ACC112 (cell line): ENCODE measurements at regions not wholly inside any gene's neighbourhood (a gene's known extent, or its start where the extent isn't known, plus 50 kb on each side); places are given as distances from the start of the nearest gene placed in this dataset.
A peak's percentile ranks its signal among the peaks of the same experiment; 100 is the strongest.

ENCODE experiments used
- H2AFZ ChIP-seq: fragments of 200-600 bp; sonication (generic); one replicate; pipeline ENCODE4 v1.6.0; 2017; ENCODE audit warnings: antibody characterized with exemption, low read length; ENCODE audit not compliant: unreplicated experiment
- H3K27ac ChIP-seq: fragments of 200-600 bp; sonication (generic); 2 replicates; pipeline ENCODE4 v1.5.1; 2014; ENCODE audit warnings: low read depth, mild to moderate bottlenecking, antibody characterized with exemption, low read length, moderate library complexity
- H3K27me3 ChIP-seq: fragments of 200-600 bp; sonication (generic); 2 replicates; pipeline ENCODE4 v1.6.1; 2014; ENCODE audit warnings: mild to moderate bottlenecking, antibody characterized with exemption, low read length, moderate library complexity, mixed read lengths; ENCODE audit not compliant: insufficient read depth
- H3K36me3 ChIP-seq: fragments of 200-600 bp; sonication (generic); 2 replicates; pipeline ENCODE4 v1.6.1; 2016; ENCODE audit warnings: mild to moderate bottlenecking, antibody characterized with exemption, low read length, moderate library complexity, mixed read lengths; ENCODE audit not compliant: insufficient read depth
- H3K4me1 ChIP-seq: fragments of 200-600 bp; sonication (generic); one replicate; pipeline ENCODE4 v1.6.1; 2016; ENCODE audit warnings: low read length, mixed read lengths; ENCODE audit not compliant: insufficient read depth, unreplicated experiment, control insufficient read depth
- H3K4me3 ChIP-seq: fragments of 200-600 bp; sonication (generic); 2 replicates; pipeline ENCODE4 v1.5.1; 2014; ENCODE audit warnings: mild to moderate bottlenecking, low read depth, low read length
- H3K79me2 ChIP-seq: fragments of 200-600 bp; sonication (generic); one replicate; pipeline ENCODE4 v1.6.0; 2016; ENCODE audit warnings: low read length; ENCODE audit not compliant: control insufficient read depth, unreplicated experiment, insufficient read depth

- no peaks in the 10 kb centered on the region for H3K27me3 ChIP-seq
- H3K79me2 ChIP-seq: no peaks in the 10 kb centered on the region
- H2AFZ ChIP-seq: peak overlapping the region; percentile 71
- no peak overlapping the region for H3K27ac ChIP-seq
- H3K4me3 ChIP-seq: peak overlapping the region; percentile 0; the same call in 1 of the 2 replicates
- H3K4me1 ChIP-seq: peaks cover 12% of the 10 kb centered on the region
- H3K36me3 ChIP-seq: no peaks in the 10 kb centered on the region
These were observed 739.2 kb upstream of the NR2F2 start for GRCh38 chr15:95591270-95591669.

GRCh38 chr15:95591886-95592285 is 738.6 kb upstream of the NR2F2 start:
- peak overlapping the region; percentile 71 for H2AFZ ChIP-seq
- no peak overlapping the region for H3K27ac ChIP-seq
- H3K27me3 ChIP-seq: no peaks in the 10 kb centered on the region
- peaks cover 12% of the 10 kb centered on the region for H3K4me1 ChIP-seq
- no peaks in the 10 kb centered on the region for H3K79me2 ChIP-seq
- H3K4me3 ChIP-seq: no peak overlapping the region
- no peaks in the 10 kb centered on the region for H3K36me3 ChIP-seq

- no peak overlapping the region for H2AFZ ChIP-seq
These were observed 736.0 kb upstream of the NR2F2 start for GRCh38 chr15:95594496-95594895.

GRCh38 chr15:95595759-95596158 is 734.7 kb upstream of the NR2F2 start:
- Histone ChIP-seq H3K36me3 (no peaks in the 10 kb centered on the region), H3K4me1 (peaks cover 11% of the 10 kb centered on the region), H3K79me2 (no peaks in the 10 kb centered on the region), H3K4me3 (no peak overlapping the region), H3K27me3 (no peaks in the 10 kb centered on the region), H3K27ac (no peak overlapping the region), H2AFZ (no peak overlapping the region)

More at GRCh38 chr15:95594496-95594895, 736.0 kb upstream of the NR2F2 start:
- Histone ChIP-seq H3K4me1 (peaks cover 12% of the 10 kb centered on the region), H3K27ac (no peak overlapping the region), H3K4me3 (no peak overlapping the region), H3K27me3 (no peaks in the 10 kb centered on the region), H3K36me3 (no peaks in the 10 kb centered on the region), H3K79me2 (no peaks in the 10 kb centered on the region)

GRCh38 chr15:95596496-95596895 is 734.0 kb upstream of the NR2F2 start:
- Histone ChIP-seq H3K27me3 (no peaks in the 10 kb centered on the region), H3K27ac (no peak overlapping the region), H3K4me3 (no peak overlapping the region)

GRCh38 chr15:95598251-95598855 is 732.1 kb upstream of the NR2F2 start:
- Histone ChIP-seq H3K4me3 (no peak overlapping the region), H3K79me2 (no peaks in the 10 kb centered on the region), H2AFZ (no peak overlapping the region), H3K27ac (no peak overlapping the region), H3K4me1 (no peaks in the 10 kb centered on the region), H3K27me3 (no peaks in the 10 kb centered on the region), H3K36me3 (no peaks in the 10 kb centered on the region)

More at GRCh38 chr15:95596496-95596895, 734.0 kb upstream of the NR2F2 start:
- peaks cover 6% of the 10 kb centered on the region for H3K4me1 ChIP-seq
- H3K79me2 ChIP-seq: no peaks in the 10 kb centered on the region
- H3K36me3 ChIP-seq: no peaks in the 10 kb centered on the region
- no peak overlapping the region for H2AFZ ChIP-seq

- Histone ChIP-seq H3K36me3 (no peaks in the 10 kb centered on the region), H3K4me1 (peaks cover 16% of the 10 kb centered on the region), H3K79me2 (no peaks in the 10 kb centered on the region)
These were observed 730.1 kb upstream of the NR2F2 start for GRCh38 chr15:95600367-95600766.

GRCh38 chr15:95600884-95601283 is 729.6 kb upstream of the NR2F2 start:
- Histone ChIP-seq H2AFZ (no peak overlapping the region), H3K27me3 (no peaks in the 10 kb centered on the region), H3K36me3 (no peaks in the 10 kb centered on the region), H3K4me1 (peaks cover 16% of the 10 kb centered on the region), H3K4me3 (no peak overlapping the region), H3K79me2 (no peaks in the 10 kb centered on the region), H3K27ac (no peak overlapping the region)

More at GRCh38 chr15:95600367-95600766, 730.1 kb upstream of the NR2F2 start:
- Histone ChIP-seq H3K4me3 (no peak overlapping the region), H3K27me3 (no peaks in the 10 kb centered on the region), H3K27ac (no peak overlapping the region), H2AFZ (no peak overlapping the region)

GRCh38 chr15:95601525-95601924 is 729.0 kb upstream of the NR2F2 start:
- H3K27me3 ChIP-seq: no peaks in the 10 kb centered on the region
- no peak overlapping the region for H3K27ac ChIP-seq
- H3K4me1 ChIP-seq: peaks cover 16% of the 10 kb centered on the region
- H3K79me2 ChIP-seq: no peaks in the 10 kb centered on the region
- no peak overlapping the region for H3K4me3 ChIP-seq
- H3K36me3 ChIP-seq: no peaks in the 10 kb centered on the region
- H2AFZ ChIP-seq: no peak overlapping the region

GRCh38 chr15:95603802-95604201 is 726.7 kb upstream of the NR2F2 start:
- H3K79me2 ChIP-seq: no peaks in the 10 kb centered on the region
- H3K27me3 ChIP-seq: no peaks in the 10 kb centered on the region
- peaks cover 20% of the 10 kb centered on the region for H3K4me1 ChIP-seq
- no peak overlapping the region for H3K27ac ChIP-seq
- H3K4me3 ChIP-seq: no peak overlapping the region
- H3K36me3 ChIP-seq: no peaks in the 10 kb centered on the region
- H2AFZ ChIP-seq: peak overlapping the region; percentile 26

GRCh38 chr15:95604634-95605036 is 725.9 kb upstream of the NR2F2 start:
- peak overlapping the region; percentile 28 for H2AFZ ChIP-seq
- peaks cover 26% of the 10 kb centered on the region for H3K4me1 ChIP-seq
- no peaks in the 10 kb centered on the region for H3K36me3 ChIP-seq
- no peaks in the 10 kb centered on the region for H3K79me2 ChIP-seq
- H3K27ac ChIP-seq: no peak overlapping the region
- H3K27me3 ChIP-seq: no peaks in the 10 kb centered on the region
- no peak overlapping the region for H3K4me3 ChIP-seq
